ENCODE measurements at regions not wholly inside any gene's neighbourhood (a gene's known extent, or its start where the extent isn't known, plus 50 kb on each side); places are given as distances from the start of the nearest gene placed in this dataset.

GRCh38 chr4:36737691-36738090 lies 456.3 kb downstream of the DTHD1 start:
- TF ChIP-seq CTCF (IDR thresholded peaks at IDR 0.05) (no peak), EZH2 (IDR thresholded peaks at IDR 0.05; ENCODE audit: borderline replicate concordance, insufficient read depth, low read depth, low read length, poor library complexity, severe bottlenecking) (no peak)

All from B cell (primary cell).